ENCODE measurements at regions not wholly inside any gene's neighbourhood (a gene's known extent, or its start where the extent isn't known, plus 50 kb on each side); places are given as distances from the start of the nearest gene placed in this dataset.

GRCh38 chr20:1784586-1784985 lies 110.6 kb upstream of the SIRPA start:
- DNase-seq, result no peak

GRCh38 chr20:1783245-1783644 lies 112.0 kb upstream of the SIRPA start:
- DNase-seq, result no peak

GRCh38 chr20:1782181-1782580 lies 113.0 kb upstream of the SIRPA start:
- DNase-seq, result no peak

GRCh38 chr20:1779567-1779966 lies 115.6 kb upstream of the SIRPA start:
- no peak for DNase-seq

- DNase-seq, result no peak
These were observed 116.9 kb upstream of the SIRPA start for GRCh38 chr20:1778338-1778737.

GRCh38 chr20:1777476-1777820 lies 117.8 kb upstream of the SIRPA start:
- no peak for DNase-seq

- peak; percentile 71 for DNase-seq
These were observed 118.3 kb upstream of the SIRPA start for GRCh38 chr20:1776681-1777475.

- no peak for DNase-seq
These were observed 117.5 kb upstream of the SIRPG start for GRCh38 chr20:1775117-1775516.

- DNase-seq, result no peak
These were observed 116.9 kb upstream of the SIRPG start for GRCh38 chr20:1774479-1774878.

- no peak for DNase-seq
These were observed 116.2 kb upstream of the SIRPG start for GRCh38 chr20:1773816-1774215.

GRCh38 chr20:1769491-1769890 lies 111.9 kb upstream of the SIRPG start:
- DNase-seq, result no peak

GRCh38 chr20:1766731-1767130 lies 109.2 kb upstream of the SIRPG start:
- DNase-seq, result no peak

- peak; percentile 46 for DNase-seq
These were observed 106.8 kb upstream of the SIRPG start for GRCh38 chr20:1764136-1765033.

GRCh38 chr20:1761598-1761997 lies 104.0 kb upstream of the SIRPG start:
- DNase-seq, result no peak

GRCh38 chr20:1761116-1761515 lies 103.5 kb upstream of the SIRPG start:
- no peak for DNase-seq

GRCh38 chr20:1758765-1759164 lies 101.2 kb upstream of the SIRPG start:
- no peak for DNase-seq

- DNase-seq, result no peak
These were observed 100.3 kb upstream of the SIRPG start for GRCh38 chr20:1757606-1758512.

- no peak for DNase-seq
These were observed 99.5 kb upstream of the SIRPG start for GRCh38 chr20:1757072-1757471.

- no peak for DNase-seq
These were observed 97.2 kb upstream of the SIRPG start for GRCh38 chr20:1754749-1755148.

GRCh38 chr20:1754306-1754705 lies 96.7 kb upstream of the SIRPG start:
- no peak for DNase-seq

- no peak for DNase-seq
These were observed 94.5 kb upstream of the SIRPG start for GRCh38 chr20:1752045-1752444.

- no peak for DNase-seq
These were observed 91.2 kb upstream of the SIRPG start for GRCh38 chr20:1748777-1749176.

- DNase-seq, result no peak
These were observed 90.5 kb upstream of the SIRPG start for GRCh38 chr20:1747953-1748577.

All from activated CD4-positive, alpha-beta T cell treated with anti-CD3 and anti-CD28 coated beads for 1 hour (primary cell).